ENCODE measurements at regions not wholly inside any gene's neighbourhood (a gene's known extent, or its start where the extent isn't known, plus 50 kb on each side); places are given as distances from the start of the nearest gene placed in this dataset.
"Not testable (repeated sequence)": the region's sequence is repeated elsewhere in the genome, so short reads cannot be mapped to it uniquely, and the experiment has no call there.

DNA sequence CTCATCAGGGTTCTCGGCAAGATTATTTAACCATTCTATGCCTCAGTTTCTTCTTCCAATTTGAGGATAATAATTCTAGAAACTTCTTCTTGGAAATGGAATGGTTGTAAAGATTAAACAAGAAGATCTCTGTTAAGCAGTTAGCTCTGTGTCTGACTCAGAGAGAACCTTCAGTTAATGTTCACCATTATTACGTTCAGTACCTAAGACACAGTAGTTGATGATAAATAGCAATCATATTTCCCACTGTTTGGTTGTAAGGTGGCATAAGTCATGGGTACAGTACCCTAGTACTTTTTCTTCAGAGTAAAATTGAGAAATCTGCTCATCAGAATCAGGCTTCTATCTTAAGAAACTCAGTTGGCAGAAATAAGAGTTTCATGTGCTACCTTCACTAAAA is 366.5 kb upstream of the BOD1L1 start:
- intact Hi-C loops (cut with DNase I): no loop called here
- no peak for DNase-seq (ENCODE audit: low spot score)

DNA sequence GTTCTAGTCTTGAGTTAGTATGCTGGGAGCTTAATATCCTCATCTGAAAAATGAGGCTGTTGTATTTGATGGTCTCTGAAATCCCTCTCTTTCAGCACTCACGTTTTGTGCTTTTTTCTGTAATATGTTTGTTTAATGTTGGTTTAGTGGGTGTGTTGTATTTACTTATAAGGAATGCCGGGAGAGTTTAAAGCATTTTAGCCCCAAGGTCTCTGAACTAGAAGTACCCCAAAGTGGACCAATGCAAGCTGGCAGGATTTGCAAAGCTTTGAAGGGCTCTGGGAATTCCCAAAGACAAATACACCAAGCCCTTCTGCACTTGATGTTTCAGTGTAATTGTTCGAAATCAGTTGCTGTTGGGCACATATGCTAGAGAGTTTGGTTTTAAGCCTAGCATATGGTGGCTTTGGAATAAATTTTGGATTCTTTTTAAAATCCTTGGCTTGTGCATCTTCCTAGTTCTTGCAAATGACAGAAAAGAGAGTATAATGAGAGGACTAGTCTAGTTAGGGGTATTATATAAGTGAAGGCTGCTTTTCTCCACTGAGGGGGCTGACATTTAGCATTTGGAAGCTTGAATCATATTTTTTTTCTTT is 371.4 kb upstream of the BOD1L1 start:
- no peak for DNase-seq (ENCODE audit: low spot score)
- intact Hi-C loops (cut with DNase I): no loop called here

DNA sequence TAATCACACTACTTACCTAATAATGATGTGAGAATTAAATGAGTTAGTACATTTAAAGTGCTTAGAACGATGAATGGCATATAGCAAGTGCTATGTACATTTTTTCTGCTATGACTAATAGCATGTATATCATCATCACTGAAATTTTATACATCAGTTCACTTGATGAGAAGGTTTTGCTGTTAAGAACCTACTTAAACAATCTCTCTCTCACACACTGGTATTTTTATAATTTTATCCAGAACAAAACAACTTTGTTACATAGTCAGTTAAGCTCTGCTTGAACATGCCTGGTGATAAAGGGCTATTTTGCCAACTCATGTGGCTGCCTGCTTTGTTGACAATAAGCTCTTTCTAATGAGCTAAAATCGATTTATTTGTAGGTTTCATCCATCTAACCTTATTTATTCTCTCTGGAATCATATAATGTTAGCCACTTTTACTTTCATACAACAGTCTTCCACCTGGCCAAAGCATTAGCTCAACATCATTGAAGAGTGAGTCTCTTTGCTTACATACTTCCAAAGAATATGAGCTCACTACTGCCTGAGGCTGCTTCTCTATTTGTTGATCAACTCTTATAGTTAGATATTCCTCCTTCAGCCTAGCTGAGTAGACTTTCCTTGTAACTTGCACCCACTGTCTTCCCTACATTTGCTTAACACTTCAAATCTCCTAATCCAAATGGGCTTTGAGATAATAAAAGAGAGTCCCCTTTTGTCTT is 372.7 kb upstream of the BOD1L1 start:
- intact Hi-C loops (cut with DNase I): no loop called here
- no peak for DNase-seq (ENCODE audit: low spot score)

DNA sequence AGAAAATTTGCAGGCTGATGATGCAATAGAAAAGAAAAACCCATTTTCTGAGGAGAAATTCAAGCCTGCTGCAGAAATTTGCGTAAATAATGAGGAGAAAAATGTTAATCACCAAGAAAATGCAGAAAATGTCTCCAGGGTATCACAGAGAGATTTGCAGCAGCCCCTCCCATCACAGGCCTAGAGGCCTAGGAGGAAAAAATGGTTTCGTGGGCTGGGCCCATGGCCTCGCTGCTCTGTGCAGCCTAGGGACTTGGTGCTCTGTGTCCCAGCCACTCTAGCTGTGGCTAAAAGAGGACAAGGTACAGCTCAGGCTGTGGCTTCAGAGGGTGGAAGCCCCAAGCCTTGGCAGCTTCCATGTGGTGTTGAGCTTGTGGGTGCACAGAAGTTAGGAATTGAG is 374.8 kb upstream of the BOD1L1 start:
- DNase-seq (ENCODE audit: low spot score); intact Hi-C loops (cut with DNase I): not testable (repeated sequence)

DNA sequence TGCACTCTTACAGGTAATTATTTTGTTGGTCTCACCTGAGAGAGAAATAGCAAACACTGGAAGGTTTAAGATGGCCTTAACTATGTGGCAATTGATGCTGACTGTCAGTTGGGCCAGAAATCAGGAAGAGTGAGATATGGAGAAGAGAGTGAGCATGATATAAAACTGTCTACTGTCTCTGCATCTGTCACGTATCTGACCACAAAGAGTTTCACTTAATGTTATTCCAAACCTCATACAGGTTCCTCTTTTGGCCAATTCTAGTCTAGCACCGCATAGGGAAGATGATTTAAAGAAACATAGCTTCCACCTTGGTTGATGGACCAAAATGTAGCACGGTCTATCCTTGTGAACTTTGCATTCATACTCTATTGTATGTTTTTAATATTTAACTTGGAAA is 381.0 kb upstream of the BOD1L1 start:
- no peak for DNase-seq (ENCODE audit: low spot score)
- intact Hi-C loops (cut with DNase I): no loop called here

DNA sequence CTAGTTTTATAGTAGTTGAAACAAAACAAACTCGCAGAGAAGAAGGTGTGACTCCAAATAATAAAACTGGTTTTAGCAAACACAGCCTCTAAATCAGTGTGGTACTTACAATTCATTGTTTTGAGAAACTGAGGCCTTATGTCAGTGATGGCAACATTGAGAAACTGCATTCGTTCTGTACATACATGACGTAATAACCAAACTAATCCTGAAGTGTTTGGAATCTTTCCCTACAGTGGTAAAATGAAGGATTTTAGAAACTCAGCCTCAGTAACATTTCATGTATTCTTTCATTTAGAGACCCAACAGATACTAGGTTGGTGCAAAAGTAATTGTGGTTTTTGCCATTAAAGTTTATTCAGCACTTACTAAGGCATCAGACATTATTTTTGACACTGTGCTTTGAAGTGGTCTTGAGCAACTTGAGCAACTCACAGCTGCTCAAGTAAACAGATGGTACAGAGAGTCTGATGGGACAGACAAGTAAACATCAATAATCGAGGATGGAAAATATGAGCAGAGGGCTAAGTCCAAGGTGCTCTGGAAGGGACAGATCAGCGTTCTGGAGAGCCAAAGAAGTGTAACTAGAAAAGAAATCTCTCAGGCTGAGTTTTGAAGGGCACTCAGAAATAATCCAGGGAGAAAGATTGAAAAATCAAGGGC is 390.8 kb upstream of the BOD1L1 start:
- no peak for DNase-seq (ENCODE audit: low spot score)
- intact Hi-C loops (cut with DNase I): no loop called here

DNA sequence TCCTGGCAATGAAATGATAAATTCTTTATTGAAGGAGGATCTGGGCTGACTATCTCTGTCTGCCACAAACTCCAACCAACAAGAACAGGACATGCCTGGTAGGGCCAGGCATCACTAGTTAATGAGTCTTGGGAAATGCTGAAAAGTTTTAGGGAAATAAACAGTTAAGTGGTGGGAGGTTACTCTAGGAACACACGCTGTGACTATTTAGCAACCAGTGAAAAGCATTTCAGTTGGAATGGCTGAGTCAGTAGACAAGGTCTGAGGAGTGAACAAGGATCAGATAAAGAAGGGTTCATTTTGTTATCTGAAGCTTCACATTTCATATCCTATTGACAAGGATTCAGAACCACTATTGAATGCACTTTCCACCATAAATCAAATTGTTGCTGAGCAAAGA is 394.9 kb upstream of the BOD1L1 start:
- DNase-seq (ENCODE audit: low spot score): no peak
- intact Hi-C loops (cut with DNase I): no loop called here

DNA sequence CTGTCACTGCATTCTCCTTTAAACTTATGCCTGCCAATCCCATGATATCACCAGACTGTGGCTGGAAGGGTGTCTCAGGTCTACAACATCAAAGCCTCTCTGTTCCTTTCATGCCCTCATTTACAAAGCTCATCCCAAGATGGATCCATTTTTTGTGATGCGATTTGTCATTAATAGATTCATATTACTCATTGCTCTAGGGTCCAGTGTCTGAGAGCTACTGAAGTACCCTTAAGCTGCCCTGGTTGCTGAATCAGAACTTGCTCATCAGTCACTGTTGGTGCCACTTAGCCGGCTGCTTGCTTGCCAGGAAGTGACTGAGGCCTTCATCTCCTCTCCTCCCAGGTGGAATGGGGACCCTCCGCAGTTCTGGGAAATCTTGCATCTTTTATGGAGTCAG is 395.5 kb upstream of the BOD1L1 start:
- intact Hi-C loops (cut with DNase I): no loop called here
- no peak for DNase-seq (ENCODE audit: low spot score)

DNA sequence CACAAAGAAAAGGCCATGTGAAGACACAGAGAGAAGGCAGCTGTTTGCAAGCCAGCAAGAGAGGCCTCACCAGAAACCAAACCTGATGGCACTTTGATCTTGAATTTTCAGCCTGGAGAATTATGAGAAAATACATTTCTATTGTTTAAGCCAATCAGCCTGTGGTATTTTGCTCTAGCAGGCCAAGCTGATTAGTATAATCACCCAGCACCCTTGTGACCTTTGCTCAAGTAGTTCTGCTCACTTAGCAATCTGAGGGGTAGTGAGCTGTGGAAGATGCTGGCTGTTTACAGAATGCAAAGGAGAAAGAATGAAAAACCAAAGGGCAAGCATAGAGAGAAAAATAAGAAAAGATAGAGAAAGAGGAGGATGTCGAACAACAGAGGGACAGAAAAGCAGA is 396.4 kb upstream of the BOD1L1 start:
- intact Hi-C loops (cut with DNase I): no loop called here
- DNase-seq (ENCODE audit: low spot score): no peak

DNA sequence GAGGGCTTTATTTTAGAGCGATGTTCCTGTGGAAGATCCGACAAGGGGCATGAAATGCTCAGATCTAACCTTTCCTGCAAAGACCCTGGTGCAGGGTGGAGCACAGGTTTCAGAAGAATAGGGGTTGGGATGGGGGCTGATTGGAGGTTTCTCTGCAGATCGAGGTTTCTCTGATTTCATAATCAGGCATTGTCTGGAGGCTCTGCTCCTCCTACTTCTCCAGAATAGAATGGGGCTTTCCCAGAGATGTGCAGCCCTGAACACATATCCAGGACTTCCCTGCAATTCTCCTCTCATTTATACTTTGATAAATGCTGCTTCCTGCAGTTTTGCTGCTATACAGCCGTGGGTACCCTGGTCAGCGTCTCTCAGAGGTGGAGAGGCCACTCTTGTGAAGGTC is 397.6 kb upstream of the BOD1L1 start:
- intact Hi-C loops (cut with DNase I): no loop called here
- no peak for DNase-seq (ENCODE audit: low spot score)

DNA sequence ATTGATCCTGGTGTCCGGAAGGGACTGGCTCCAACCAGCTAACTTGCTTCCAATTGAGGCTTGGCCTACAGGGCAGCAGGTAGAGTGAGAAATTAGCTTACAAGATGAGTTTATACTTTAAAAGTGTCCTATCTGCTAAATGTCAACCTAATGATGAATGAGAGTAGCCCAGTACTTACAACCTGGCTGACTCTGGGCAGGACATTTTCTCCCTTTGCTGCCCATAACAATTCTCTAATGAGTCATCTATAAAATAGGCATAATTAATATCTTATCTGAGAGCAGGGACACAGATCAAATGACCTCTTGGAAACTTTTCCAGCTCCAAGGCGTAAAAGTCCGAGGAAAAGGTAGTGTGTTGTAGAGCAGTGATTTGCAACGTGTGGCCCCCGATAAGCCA is 398.4 kb upstream of the BOD1L1 start:
- no peak for DNase-seq (ENCODE audit: low spot score)
- intact Hi-C loops (cut with DNase I): no loop called here

DNA sequence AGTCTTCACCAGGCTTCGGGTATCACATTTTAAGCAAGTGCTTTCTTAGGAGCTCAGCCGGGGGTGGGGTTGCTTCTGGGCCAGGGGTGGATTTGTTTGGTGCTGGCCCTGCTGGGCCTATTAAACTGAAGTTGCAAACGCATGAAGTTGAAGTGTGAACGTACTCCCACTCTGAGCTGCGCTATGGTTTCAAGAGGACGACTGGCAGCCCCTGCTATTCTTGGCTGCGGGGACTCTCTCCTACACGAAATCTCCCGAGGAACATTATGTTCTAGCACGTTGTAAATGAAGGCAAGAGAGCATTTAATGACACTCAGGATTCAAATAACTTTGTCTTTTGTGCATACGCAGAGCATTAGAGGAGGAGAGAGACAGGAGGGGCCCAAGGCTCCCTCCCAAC is 401.3 kb upstream of the BOD1L1 start:
- intact Hi-C loops (cut with DNase I): no loop called here
- DNase-seq (ENCODE audit: low spot score): no peak

DNA sequence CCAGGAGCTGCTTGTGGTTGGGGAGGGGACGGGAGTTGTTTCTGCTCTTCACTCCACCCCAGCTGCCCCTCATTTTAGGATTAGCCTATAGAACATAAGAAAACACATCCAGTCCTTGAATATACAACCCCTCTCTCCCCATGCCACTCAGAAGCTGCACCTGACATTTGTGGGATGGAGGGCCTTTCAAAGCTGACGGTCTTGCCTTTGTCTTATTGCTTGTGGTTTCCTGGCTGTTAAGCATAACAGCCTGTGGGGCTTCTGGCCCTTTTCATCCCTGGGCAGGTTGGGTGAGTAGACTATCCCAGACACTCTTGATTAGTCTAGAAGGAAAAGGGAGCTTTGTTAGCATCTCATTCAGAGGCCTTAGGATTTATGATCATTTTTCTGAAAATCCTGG is 407.6 kb upstream of the BOD1L1 start:
- intact Hi-C loops (cut with DNase I): loop anchor here in 1 of 2 donors (5.0 kb wide), 1 partner anchor 443 kb away; no protein-coding TSS in a partner anchor

DNA sequence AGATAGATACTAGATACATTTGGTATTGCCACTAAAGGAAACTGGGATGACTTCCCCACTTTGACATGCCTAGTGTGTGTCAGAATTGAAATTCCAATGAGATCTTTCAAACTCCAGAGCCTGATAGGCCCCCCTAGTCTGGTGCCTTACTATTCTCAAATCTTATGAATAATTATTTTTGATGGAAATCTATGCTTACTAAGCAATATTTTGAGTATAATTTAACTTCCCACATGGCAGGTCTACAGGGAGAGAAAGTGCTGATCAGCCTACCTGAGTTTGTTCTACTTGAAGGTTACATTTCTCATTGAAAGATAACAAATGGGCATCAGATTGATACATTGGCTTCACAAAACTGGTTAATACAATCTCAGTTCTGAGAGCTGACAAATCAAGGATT is 415.7 kb upstream of the BOD1L1 start:
- DNase-seq (ENCODE audit: low spot score): no peak
- intact Hi-C loops (cut with DNase I): no loop called here

More for the DNA sequence above, 407.6 kb upstream of the BOD1L1 start:
- no peak for DNase-seq (ENCODE audit: low spot score)

DNA sequence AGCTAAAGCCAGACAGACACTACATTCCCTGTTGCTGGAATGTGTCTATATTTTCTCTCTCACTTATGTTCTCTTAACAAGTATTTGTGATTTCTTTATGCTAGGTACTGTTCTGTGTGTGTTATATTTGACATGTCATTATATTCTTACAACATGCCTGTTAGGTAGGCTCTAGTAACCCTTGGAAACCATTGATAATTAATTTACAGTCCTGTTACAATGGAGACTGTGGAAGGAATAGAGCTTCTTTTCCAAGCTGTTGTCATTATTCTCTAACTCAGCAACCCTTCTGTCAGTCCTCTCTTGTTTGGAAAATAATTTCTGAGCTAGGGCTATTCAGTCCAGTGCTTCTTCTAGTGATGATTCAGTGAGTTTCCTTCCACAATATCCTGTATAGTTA is 419.1 kb upstream of the BOD1L1 start:
- no peak for DNase-seq (ENCODE audit: low spot score)

DNA sequence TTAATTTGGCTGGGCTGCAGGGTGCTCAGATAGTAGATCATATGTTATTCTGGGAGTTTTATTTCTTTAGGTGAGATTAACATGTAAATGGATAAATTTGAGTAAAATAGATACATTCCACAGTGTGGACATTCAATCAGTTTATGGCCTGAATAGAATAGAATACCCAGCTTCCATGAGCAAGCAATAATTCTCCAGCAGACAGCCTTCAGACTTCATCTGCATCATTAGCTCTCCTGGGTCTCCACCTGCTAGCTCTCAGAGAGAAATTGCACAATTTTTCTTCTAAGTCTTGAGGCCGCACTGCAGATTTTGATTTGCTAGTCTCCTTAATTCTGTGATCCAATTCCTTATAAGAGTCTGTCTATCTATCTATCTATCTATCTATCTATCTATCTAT is 420.3 kb upstream of the BOD1L1 start:
- DNase-seq (ENCODE audit: low spot score): no peak
- intact Hi-C loops (cut with DNase I): no loop called here

More for the DNA sequence above, 419.1 kb upstream of the BOD1L1 start:
- intact Hi-C loops (cut with DNase I): no loop called here

DNA sequence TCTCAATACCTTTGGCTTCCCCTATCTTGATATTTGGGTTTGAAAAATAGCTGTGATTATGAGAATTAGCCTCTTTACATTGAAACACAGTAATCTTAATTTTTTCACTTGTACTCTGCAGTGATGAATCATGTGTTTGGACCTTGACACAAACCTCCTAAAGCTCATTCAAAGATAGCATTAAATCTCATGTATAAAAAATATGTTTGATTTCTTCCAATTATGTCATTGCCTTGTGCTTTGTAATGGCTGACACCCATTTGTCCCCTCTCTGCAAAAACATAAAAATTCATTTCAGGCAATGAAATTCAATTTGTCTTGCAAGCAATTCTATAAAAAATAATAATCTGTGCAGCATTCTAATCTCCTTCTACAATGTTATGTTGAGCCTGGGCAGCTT is 422.4 kb upstream of the BOD1L1 start:
- no peak for DNase-seq (ENCODE audit: low spot score)
- intact Hi-C loops (cut with DNase I): no loop called here

DNA sequence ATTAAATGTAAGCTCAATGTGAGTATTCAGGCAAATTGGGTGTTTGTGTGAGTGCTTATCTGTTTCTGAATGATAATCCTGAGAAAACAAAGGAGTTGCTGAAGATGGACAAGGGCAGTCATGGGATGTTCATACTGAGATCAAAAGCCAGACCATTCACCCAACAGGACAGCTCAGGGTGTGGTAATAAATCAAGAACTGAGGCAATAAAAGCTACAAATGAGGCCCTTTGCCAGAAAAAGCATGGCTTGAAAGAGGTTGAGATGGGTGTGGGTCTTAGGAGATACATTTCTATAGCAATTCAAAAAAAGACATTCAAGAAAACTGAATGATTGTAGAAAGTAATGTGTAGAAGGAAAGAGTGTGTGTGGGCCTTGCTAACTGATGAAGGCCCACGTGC is 425.8 kb upstream of the BOD1L1 start:
- no peak for DNase-seq (ENCODE audit: low spot score)
- intact Hi-C loops (cut with DNase I): no loop called here

DNA sequence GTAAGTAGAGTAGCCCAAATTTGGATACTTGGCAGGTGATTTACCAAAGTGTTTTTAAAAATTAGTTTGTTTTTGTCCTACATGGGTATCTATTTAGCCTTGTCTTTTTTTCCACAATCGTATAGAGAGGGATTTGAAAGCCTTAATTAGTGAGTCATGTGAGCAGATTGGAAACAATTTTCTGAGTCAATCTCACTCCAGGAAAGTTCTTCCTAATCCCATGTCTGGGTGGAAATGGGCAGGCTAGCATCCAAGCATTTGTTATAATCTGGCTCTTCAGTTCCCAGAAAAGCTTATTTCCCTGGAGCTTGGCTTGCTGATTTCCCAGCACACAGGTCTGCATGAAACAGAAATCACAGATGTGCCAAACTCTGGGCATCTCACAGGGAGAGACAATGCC is 426.9 kb upstream of the BOD1L1 start:
- intact Hi-C loops (cut with DNase I): no loop called here
- no peak for DNase-seq (ENCODE audit: low spot score)

DNA sequence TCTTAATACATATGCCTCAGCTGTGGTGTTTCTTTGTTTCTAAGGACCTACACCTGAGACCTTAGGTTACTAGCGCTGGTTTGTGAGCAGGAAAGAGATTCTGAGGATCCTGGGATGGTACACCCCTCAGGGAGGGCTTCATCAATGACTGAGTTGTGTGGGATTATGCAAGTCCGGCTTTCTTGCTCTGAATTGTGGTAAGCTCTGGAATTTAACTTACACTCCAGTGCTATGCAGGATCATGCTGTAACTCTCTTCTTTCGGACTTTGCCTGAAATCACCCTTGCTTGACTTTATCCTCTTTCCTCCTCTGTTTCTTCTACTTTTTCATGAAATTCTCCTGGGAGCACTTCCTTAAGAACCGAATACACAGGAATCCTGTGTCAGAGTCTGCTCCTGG is 431.5 kb upstream of the BOD1L1 start:
- no peak for DNase-seq (ENCODE audit: low spot score)
- intact Hi-C loops (cut with DNase I): no loop called here

DNA sequence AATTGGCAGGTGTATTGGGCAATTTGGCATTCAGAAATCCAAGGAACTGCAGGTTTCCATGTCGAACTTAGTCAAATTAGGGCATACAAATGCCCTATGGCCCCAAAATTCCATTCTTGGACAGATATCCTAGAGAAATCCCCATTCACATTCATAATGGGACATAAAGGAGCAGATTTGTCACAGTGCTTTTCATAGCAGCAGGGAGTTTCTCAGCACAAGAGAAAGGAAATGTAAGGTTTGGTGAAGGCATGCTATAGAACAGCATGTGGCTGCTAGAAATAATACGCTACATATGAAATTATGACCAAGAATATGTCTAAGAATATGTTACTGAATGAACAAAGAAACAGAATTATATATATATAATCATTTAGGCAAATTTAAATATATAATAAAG is 437.5 kb upstream of the BOD1L1 start:
- intact Hi-C loops (cut with DNase I): no loop called here

More for the DNA sequence above, 437.5 kb upstream of the BOD1L1 start:
- no peak for DNase-seq (ENCODE audit: low spot score)
